ENCODE measurements at regions not wholly inside any gene's neighbourhood (a gene's known extent, or its start where the extent isn't known, plus 50 kb on each side); places are given as distances from the start of the nearest gene placed in this dataset.

DNA sequence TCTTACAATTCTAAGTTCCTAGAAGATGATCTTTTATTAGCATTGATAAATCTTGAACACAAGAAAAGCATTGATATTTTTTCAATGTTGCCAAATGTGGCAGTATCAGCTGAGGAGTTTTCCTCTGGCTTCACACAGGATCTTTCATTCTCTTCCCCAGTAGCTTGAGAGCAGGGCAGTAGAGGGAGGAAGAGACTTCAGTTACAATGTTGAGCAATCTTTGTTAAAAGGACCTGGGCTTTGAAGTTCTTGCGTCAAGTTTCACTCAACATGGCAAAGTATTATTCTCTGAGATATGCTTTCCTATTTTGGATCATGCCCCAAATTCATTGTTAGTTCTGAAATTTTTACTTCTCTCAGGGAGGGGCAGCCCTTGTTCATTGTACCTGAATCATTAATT is 238.0 kb downstream of the COL12A1 start:
- TF ChIP-seq POLR2AphosphoS5 (IDR thresholded peaks at IDR 0.05; ENCODE audit: low read depth, low read length) (no peak), FOXP2 (optimal IDR thresholded peaks at IDR 0.05; ENCODE audit: borderline replicate concordance, extremely low read depth, extremely low read length, insufficient read depth) (no peak)
- TF ChIP-seq, protein P1, sequence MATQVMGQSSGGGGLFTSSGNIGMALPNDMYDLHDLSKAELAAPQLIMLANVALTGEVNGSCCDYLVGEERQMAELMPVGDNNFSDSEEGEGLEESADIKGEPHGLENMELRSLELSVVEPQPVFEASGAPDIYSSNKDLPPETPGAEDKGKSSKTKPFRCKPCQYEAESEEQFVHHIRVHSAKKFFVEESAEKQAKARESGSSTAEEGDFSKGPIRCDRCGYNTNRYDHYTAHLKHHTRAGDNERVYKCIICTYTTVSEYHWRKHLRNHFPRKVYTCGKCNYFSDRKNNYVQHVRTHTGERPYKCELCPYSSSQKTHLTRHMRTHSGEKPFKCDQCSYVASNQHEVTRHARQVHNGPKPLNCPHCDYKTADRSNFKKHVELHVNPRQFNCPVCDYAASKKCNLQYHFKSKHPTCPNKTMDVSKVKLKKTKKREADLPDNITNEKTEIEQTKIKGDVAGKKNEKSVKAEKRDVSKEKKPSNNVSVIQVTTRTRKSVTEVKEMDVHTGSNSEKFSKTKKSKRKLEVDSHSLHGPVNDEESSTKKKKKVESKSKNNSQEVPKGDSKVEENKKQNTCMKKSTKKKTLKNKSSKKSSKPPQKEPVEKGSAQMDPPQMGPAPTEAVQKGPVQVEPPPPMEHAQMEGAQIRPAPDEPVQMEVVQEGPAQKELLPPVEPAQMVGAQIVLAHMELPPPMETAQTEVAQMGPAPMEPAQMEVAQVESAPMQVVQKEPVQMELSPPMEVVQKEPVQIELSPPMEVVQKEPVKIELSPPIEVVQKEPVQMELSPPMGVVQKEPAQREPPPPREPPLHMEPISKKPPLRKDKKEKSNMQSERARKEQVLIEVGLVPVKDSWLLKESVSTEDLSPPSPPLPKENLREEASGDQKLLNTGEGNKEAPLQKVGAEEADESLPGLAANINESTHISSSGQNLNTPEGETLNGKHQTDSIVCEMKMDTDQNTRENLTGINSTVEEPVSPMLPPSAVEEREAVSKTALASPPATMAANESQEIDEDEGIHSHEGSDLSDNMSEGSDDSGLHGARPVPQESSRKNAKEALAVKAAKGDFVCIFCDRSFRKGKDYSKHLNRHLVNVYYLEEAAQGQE (IDR thresholded peaks at IDR 0.05; ENCODE audit: insufficient read depth in 1 of 2, low read depth in 2 of 2, low read length in 2 of 2) = no peak

Measured in PFSK-1 (cell line).